Adrenal gland (tissue), 5 donors: ENCODE measurements at regions not wholly inside any gene's neighbourhood (a gene's known extent, or its start where the extent isn't known, plus 50 kb on each side); places are given as distances from the start of the nearest gene placed in this dataset.

ENCODE experiments used
- CTCF ChIP-seq, 6 experiments: fragments of 450-650 bp in 4 of 6; fragments of 200-600 bp in 2 of 6; sonication (generic) in 1 of 6; IDR thresholded peaks; 1 replicate in 5 of 6; 2 replicates in 1 of 6; pipeline versions ENCODE4 v1.5.1 to v1.8.0; 2016 to 2021; ENCODE audit warnings: antibody characterized with exemption in 6 of 6, mild to moderate bottlenecking in 2 of 6, moderate library complexity in 1 of 6
- POLR2A ChIP-seq, 2 donors: fragments of 450-650 bp; IDR thresholded peaks; one replicate each; pipeline ENCODE4 v1.6.1; 2017; ENCODE audit warnings: antibody characterized with exemption in 2 of 2, mild to moderate bottlenecking in 2 of 2, moderate library complexity in 1 of 2
- donor health status: DM: no; HTN: no; CAD: no.

GRCh38 chr3:171955598-171955997, 83.8 kb upstream of the FNDC3B start:
- TF ChIP-seq CTCF (IDR thresholded peaks at IDR 0.05) = no peak
- TF ChIP-seq POLR2A (IDR thresholded peaks at IDR 0.05) = no peak
